AG09309 (cell line): ENCODE measurements at regions not wholly inside any gene's neighbourhood (a gene's known extent, or its start where the extent isn't known, plus 50 kb on each side); places are given as distances from the start of the nearest gene placed in this dataset.

Source experiments
- DNase-seq: peaks from one replicate; pipeline ENCODE4 v3.0.0-alpha.2; 2010; ENCODE audit warnings: low read depth
- H3K4me3 ChIP-seq: 2 replicates; pipeline ENCODE4 v1.5.1; 2011; ENCODE audit warnings: mild to moderate bottlenecking, low read depth, low read length, moderate library complexity; ENCODE audit not compliant: control insufficient read depth
- TF ChIP-seq, protein P1 (sequence below): IDR thresholded peaks from 2 replicates; pipeline ENCODE4 v1.5.1; 2011; ENCODE audit warnings: mild to moderate bottlenecking, low read depth, low read length, inconsistent platforms; ENCODE audit not compliant: insufficient read depth, control insufficient read depth; ENCODE audit errors: missing control alignments

- H3K4me3 ChIP-seq, result no peak overlapping the region
- DNase-seq, result no peak
- TF ChIP-seq, protein P1, sequence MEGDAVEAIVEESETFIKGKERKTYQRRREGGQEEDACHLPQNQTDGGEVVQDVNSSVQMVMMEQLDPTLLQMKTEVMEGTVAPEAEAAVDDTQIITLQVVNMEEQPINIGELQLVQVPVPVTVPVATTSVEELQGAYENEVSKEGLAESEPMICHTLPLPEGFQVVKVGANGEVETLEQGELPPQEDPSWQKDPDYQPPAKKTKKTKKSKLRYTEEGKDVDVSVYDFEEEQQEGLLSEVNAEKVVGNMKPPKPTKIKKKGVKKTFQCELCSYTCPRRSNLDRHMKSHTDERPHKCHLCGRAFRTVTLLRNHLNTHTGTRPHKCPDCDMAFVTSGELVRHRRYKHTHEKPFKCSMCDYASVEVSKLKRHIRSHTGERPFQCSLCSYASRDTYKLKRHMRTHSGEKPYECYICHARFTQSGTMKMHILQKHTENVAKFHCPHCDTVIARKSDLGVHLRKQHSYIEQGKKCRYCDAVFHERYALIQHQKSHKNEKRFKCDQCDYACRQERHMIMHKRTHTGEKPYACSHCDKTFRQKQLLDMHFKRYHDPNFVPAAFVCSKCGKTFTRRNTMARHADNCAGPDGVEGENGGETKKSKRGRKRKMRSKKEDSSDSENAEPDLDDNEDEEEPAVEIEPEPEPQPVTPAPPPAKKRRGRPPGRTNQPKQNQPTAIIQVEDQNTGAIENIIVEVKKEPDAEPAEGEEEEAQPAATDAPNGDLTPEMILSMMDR, result no peak
These were observed 419.8 kb upstream of the AZI2 start for GRCh38 chr3:28768439-28768838.

DNA sequence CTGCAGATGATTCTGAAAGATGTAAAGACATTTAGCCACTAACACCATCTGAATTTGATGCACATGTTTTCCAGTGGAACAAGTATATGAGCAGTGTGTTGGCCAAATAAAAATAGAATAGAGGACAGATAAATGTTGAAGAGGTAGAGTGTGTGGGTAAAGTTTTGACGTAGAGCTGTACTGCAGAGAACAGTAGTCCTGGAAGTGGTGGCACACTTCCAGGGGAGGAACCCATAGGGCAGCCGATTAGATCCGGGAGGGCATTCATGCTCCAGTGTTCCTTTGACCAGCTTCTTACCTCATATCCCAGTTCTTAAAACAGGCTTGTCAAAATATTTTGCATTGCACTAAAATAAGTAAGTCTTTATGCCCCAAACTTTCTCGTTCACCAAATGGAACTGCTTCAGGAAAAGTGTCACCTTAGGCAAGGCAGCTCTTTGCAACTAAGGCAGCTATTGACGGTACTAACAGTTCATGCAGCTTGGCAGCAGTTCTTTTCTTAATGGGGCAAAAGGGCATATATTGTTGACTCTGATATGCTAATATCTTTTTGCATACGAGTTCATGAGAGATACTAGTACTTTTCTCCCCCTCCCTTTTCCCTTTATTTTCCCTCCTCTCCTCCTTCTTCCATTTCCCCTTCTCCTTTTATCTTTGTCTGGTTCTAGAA lies 429.3 kb upstream of the AZI2 start:
- no peak overlapping the region for H3K4me3 ChIP-seq
- TF ChIP-seq, protein P1, result no peak
- no peak for DNase-seq

DNA sequence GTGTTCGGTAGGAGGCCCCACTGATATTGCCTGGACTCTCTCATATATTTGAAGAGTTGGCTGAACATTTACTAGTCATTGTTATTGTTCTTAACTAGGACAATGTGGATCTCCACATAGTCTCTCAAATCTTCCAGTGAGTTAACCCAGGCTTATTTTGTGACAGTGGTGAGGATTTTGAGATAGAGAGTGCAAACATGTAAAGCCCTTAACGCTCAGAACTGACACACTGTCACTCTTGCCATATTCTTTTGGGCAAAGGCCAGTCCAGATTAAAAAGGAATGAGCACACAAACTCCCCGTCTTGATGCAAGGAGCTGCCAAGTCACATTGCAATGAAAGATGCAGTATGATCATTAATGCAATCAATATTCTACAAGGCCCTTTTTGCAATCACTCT lies 431.9 kb upstream of the AZI2 start:
- H3K4me3 ChIP-seq, result no peak overlapping the region
- TF ChIP-seq, protein P1, result no peak
- no peak for DNase-seq

DNA sequence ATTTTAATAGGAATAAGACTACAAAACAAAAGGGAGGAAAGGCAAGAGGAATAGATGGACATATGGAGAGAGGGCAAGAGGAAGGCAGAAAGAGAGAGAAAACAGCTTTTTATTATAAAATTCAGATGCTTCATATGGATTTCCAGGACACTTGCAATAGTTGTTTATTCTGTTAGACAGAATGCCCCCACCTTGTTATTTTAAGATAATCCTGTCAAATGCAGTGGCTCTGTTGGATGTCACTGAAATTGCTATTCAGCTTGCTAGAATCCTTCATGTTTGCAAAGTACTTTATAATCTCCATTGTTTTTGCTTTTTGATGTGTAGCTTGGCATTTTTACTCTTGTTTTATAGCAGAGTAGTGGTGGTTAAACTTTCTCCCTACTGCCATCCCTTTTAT lies 432.4 kb upstream of the AZI2 start:
- H3K4me3 ChIP-seq, result no peak overlapping the region
- no peak for DNase-seq
- TF ChIP-seq, protein P1, result no peak

- TF ChIP-seq, protein P1, result no peak
- H3K4me3 ChIP-seq, result no peak overlapping the region
- DNase-seq, result no peak
These were observed 437.8 kb upstream of the AZI2 start for GRCh38 chr3:28786446-28786845.

GRCh38 chr3:28788571-28788970 lies 439.9 kb upstream of the AZI2 start:
- no peak for DNase-seq
- TF ChIP-seq, protein P1, result no peak
- no peak overlapping the region for H3K4me3 ChIP-seq
